ENCODE measurements at regions not wholly inside any gene's neighbourhood (a gene's known extent, or its start where the extent isn't known, plus 50 kb on each side); places are given as distances from the start of the nearest gene placed in this dataset.
"Not testable (repeated sequence)": the region's sequence is repeated elsewhere in the genome, so short reads cannot be mapped to it uniquely, and the experiment has no call there.

DNA sequence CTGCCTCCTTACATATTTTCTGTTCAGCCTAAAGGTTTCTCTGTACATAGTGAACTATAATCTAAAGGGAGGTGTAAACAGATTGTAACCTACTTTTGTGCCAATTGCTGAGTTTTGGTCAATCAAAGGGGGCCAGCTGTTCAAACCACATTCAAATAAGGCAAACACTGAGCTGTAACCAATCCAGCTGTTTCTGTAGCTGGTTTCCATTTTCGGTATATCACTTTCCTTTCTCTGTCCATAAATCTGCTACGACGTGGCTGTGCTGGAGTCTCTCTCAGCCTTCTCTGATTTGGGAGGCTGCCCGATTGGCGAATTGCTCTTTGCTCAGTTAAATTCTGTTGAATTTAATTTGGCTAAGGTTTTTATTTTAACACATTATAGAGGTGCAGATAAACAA lies 790.1 kb upstream of the TPTE start:
- H3K36me3 Mint-ChIP-seq (ENCODE audit: low read depth); DNase-seq; H3K4me1 Mint-ChIP-seq (ENCODE audit: low read depth); H3K4me3 Mint-ChIP-seq; H3K27ac Mint-ChIP-seq; H3K27me3 Mint-ChIP-seq: not testable (repeated sequence)
- peaks cover 24% of the 10 kb centered on the region for H3K9me3 Mint-ChIP-seq

DNA sequence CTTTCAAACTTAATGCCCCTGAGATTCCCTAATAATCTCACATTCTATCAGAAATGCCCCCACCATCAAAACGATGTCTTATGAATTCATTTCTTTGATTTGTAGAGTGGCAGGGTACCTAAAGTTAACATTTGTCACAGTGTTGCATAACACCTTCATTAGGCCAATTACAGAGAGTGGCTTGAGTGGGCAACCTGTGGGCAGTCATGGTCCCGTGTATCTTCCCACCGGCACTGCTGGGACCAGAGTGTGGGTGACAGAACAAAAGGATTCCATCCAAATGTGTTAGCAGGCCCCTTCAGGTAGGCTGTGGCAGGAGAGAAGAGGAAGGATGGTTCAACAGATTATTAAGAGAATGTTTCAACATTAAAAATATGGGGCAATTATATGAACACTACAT lies 788.8 kb upstream of the TPTE start:
- not testable (repeated sequence) for DNase-seq; H3K4me1 Mint-ChIP-seq (ENCODE audit: low read depth); H3K27me3 Mint-ChIP-seq; H3K27ac Mint-ChIP-seq; H3K4me3 Mint-ChIP-seq; H3K36me3 Mint-ChIP-seq (ENCODE audit: low read depth)
- peaks cover 17% of the 10 kb centered on the region for H3K9me3 Mint-ChIP-seq

DNA sequence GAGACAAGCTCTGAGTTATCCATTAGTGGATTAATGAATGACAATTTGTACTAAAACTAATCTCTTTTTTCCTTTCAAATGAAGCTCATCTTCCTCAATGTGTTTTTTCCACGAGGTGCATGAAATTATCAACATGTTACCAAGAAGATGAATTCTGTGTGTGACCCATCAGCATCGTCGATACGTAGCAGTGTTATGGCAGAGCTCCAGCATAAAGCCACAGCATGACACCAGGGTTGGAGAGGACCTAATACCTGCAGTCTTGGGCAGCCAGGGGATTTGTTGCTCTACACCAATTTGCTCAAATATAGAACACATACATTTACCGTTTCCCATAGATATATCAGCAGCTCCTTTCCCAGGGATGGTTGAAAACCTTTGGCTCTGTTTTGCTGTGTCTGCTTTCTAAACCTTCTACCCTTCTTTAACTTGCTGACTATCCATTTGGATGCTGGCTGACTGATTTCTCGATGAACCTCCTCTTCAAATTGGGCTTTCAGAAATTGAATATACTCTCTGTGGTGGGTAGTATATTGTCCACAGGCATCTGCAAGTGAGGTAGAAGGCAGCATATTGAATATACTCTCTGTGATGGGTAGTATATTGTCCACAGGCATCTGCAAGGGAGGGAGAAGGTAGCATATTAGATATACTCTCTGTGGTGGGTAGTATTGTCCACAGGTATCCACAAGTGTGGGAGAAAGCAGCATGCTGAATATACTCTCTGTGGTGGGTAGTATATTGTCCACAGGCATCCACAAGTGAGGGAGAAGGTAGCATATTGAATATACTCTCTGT lies 787.4 kb upstream of the TPTE start:
- not testable (repeated sequence) for H3K36me3 Mint-ChIP-seq (ENCODE audit: low read depth); H3K4me1 Mint-ChIP-seq (ENCODE audit: low read depth); H3K27ac Mint-ChIP-seq; H3K27me3 Mint-ChIP-seq; H3K9me3 Mint-ChIP-seq; DNase-seq; H3K4me3 Mint-ChIP-seq

DNA sequence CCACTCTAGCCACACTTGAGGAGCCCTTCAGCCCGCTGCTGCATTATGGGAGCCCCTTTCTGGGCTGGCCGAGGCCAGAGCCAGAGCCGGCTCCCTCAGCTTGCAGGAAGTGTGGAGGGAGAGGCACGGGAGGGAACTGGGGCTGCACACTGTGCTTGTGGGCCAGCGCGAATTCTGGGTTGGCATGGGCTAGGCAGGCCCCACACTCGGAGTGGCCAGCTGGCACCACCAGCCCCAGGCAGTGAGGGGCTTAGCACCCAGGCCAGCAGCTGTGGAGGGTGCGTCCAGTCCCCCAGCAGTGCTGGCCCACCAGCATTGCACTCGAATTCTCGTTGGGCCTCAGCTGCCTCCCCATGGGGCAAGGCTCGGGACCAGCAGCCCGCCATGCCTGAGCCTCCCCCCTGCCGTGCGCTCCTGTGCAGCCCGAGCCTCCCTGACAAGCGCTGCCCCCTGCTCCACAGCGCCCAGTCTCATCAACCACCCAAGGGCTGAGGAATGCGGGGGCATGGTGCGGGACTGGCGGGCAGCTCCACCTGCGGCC lies 785.9 kb upstream of the TPTE start:
- Mint-ChIP-seq H3K4me1 (ENCODE audit: low read depth) (no peaks in the 10 kb centered on the region), H3K9me3 (peaks cover 10% of the 10 kb centered on the region), H3K27me3 (no peaks in the 10 kb centered on the region), H3K27ac (no peak overlapping the region), H3K4me3 (no peak overlapping the region), H3K36me3 (ENCODE audit: low read depth) (no peaks in the 10 kb centered on the region)
- DNase-seq, result no peak

DNA sequence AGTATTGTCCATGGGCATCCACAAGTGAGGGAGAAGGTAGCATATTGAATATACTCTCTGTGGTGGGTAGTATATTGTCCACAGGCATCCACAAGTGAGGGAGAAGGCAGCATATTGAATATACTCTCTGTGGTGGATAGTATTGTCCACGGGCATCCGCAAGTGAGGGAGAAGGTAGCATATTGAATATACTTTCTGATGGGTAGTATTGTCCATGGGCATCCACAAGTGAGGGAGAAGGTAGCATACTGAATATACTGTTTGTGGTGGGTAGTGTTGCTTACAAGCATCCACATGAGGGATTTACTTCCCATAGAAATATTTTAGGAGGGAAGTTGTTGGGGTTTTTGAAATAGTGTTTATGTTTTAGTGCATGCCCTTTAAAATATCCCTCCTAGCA lies 784.1 kb upstream of the TPTE start:
- H3K9me3 Mint-ChIP-seq, result peaks cover 18% of the 10 kb centered on the region
- not testable (repeated sequence) for H3K27me3 Mint-ChIP-seq

DNA sequence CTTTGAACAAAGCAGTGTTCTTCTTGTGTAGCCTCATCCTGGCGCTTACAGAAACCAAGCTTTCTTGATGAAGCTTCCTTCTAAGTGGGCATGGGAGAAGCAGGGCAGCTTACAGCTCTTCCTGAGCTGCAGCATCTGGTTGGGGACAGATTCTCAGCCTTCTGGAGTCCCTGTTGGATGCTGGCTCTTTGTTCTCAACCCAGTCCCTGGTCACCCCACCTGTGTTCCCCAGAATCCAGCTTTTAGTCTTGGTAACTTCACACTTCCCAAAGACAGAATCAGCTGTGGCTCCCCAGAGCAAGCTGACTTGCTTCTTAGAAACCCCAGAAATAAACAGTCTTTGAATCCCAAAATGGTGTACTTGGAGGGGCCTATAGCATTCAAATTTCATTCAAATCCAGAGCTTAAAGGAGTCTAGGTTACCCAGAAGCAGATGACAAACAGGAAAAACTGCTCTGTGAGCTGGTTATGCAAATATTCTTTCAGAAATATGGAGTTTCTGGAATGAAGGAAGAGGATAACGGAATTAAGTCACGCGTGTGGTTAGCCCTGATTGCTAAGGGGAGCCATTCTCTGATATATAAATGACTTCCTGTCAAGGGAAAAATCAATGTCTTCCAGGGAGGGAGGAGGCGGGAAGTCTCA lies 783.4 kb upstream of the TPTE start:
- H3K27me3 Mint-ChIP-seq; H3K4me3 Mint-ChIP-seq; H3K4me1 Mint-ChIP-seq (ENCODE audit: low read depth); DNase-seq; H3K36me3 Mint-ChIP-seq (ENCODE audit: low read depth); H3K27ac Mint-ChIP-seq: not testable (repeated sequence)
- H3K9me3 Mint-ChIP-seq, result peaks cover 20% of the 10 kb centered on the region

More for the DNA sequence above, 784.1 kb upstream of the TPTE start:
- not testable (repeated sequence) for H3K4me3 Mint-ChIP-seq; DNase-seq; H3K4me1 Mint-ChIP-seq (ENCODE audit: low read depth); H3K36me3 Mint-ChIP-seq (ENCODE audit: low read depth); H3K27ac Mint-ChIP-seq

DNA sequence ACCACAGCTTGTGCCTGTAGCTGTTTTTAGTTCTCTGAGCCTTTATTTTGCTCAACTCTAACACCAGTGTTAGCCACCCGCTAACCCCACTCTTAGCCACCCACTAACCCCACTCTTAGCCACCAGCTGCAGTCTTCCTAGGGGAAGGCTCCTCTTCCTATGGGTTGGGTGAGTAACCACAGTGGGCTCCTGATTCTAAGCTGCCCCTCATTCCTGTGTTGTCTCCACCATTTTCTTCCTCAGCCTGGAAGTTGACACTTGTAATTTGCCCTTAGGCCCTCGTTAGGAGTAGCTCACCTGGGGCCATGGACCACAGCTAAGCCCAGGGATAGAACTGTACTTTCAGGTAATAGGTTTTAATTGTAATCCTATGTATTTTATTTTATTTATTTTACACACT lies 782.9 kb upstream of the TPTE start:
- Mint-ChIP-seq H3K9me3 (peaks cover 20% of the 10 kb centered on the region), H3K36me3 (ENCODE audit: low read depth) (no peaks in the 10 kb centered on the region), H3K27me3 (no peaks in the 10 kb centered on the region), H3K4me1 (ENCODE audit: low read depth) (no peaks in the 10 kb centered on the region), H3K27ac (no peak overlapping the region), H3K4me3 (no peak overlapping the region)
- DNase-seq, result no peak

DNA sequence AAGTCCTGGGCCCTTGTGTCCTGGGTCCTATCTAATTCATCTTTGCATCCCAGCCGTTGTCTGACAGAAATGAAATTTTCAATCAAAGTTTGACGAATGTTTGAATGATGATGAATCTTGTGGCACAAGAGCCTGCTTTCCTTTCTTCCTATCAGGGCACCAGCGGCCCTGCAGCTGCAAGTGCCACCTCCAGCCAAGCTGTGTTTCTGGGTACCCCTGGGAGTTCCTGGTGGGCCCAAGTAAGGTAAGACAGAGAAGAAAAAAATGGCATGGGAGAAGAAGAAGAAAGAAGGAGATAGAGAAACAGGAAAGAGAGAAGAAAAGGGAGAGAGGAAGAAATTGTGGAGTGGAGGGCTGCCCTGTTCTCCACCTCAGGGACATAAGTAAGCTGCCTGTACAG lies 782.1 kb upstream of the TPTE start:
- Mint-ChIP-seq H3K4me1 (ENCODE audit: low read depth) (no peaks in the 10 kb centered on the region), H3K4me3 (no peak overlapping the region), H3K27ac (no peak overlapping the region), H3K36me3 (ENCODE audit: low read depth) (no peaks in the 10 kb centered on the region), H3K9me3 (peaks cover 20% of the 10 kb centered on the region), H3K27me3 (no peaks in the 10 kb centered on the region)
- no peak for DNase-seq

DNA sequence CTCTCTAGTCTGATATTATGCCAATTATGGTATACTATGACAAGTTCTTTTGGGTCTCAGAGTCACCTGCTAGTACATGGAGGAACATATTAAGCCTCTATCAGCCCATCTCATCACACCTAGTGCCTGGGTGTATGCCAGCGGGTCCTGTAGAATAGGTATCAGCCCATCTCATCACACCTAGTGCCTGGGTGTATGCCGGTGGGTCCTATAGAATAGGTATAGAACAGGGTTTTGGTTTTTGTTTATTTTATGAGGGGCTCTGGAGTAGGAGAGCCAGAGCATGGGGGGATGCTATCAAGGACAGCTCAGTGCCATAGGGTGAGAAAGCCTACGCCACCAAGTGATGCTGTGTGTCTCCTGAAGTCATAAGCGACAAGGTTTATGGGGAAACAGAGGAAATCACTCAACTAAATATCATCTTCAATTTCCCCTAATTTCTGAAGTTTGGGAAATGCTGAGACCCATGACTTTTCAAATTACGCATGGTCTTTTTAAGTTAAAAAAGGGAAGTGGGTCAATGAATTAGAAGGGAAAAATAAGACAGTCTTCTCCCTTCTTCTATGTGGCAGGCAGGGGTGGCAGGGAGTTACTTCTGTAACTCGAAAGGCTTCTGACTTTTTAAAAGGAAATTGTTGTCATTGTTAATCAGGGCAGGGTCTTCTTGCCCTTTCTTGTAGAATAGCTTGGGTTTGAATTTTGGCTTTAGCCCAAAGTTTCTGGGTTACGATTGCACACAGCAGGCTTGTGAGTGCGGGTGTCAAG lies 781.0 kb upstream of the TPTE start:
- H3K4me3 Mint-ChIP-seq; H3K27me3 Mint-ChIP-seq; H3K27ac Mint-ChIP-seq; H3K4me1 Mint-ChIP-seq (ENCODE audit: low read depth); H3K36me3 Mint-ChIP-seq (ENCODE audit: low read depth); DNase-seq: not testable (repeated sequence)
- peaks cover 20% of the 10 kb centered on the region for H3K9me3 Mint-ChIP-seq

DNA sequence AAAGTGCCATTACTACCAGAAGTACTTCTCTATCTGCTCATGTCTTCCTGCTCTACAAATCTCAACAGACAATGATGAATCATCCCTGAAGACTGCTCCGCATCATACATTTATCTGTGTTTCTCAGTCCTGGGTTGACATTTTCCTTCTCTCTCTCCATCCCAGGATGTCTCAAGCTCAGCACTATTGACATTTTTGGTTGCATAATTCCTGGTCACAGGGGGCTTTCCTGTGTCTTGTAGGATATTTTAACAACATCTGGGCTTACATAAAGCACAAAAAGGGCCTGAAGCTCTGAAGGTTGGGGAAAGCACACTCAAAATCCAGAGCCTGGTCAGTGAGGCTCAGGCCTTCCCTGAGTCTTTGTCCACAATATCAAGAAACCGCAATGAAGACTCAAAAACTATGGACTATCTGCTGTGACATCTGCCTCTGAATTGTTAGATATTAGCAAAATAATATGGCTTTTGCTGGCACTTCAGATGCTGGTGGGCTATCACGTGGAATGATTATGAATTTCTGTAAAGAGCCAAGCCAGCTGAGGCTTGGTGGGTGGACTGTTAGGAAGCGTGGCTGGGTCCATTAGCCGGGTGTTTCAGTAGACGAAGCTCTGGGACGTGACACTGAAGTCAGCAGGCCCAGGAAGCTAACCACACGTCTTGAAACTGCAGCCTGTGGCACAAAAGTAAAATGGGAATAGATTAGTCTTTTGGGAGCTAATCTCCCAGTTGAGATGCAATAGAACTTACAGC lies 780.2 kb upstream of the TPTE start:
- not testable (repeated sequence) for H3K27ac Mint-ChIP-seq; H3K36me3 Mint-ChIP-seq (ENCODE audit: low read depth); H3K27me3 Mint-ChIP-seq; DNase-seq; H3K4me1 Mint-ChIP-seq (ENCODE audit: low read depth); H3K4me3 Mint-ChIP-seq
- peaks cover 20% of the 10 kb centered on the region for H3K9me3 Mint-ChIP-seq

DNA sequence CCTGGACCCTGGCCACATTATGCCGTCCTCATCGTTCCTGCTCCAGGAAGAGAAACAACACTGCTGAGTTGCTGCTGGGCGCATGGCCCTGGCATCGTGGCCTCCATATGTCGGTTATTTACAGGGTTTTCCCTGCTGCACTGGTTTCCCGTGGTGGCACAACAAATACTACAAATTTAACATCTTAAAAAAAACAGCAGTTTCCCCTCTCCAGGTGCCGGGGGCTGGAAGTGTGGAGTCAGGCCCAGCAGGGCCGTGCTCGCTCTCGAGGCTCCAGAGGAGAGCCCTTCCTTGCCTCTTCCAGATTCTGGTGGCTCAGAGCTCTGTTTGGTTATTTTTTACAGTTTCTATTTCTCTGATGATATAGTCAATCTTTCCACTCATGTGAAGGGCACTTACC lies 777.8 kb upstream of the TPTE start:
- not testable (repeated sequence) for H3K36me3 Mint-ChIP-seq (ENCODE audit: low read depth); DNase-seq; H3K4me1 Mint-ChIP-seq (ENCODE audit: low read depth); H3K27me3 Mint-ChIP-seq; H3K4me3 Mint-ChIP-seq; H3K27ac Mint-ChIP-seq
- H3K9me3 Mint-ChIP-seq, result peaks cover 25% of the 10 kb centered on the region

DNA sequence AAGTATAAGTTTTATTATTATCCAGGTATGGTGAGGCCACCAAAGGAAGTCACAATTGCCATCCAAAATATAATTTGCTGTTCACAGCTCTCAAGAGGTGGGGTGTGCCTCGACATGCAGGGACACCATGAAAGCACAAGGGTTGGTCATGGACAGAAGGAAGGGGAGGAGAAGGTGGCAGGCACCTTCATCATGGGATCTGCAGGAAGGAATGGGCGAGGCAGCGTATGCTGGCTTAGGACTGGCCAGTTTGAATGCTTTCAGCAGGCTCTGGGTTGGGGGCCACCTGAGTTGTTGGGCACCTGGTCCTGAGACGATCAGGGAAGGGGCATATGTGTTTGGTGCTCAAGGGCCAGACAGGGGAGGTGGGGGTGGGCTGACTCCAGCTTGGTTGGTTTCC lies 777.2 kb upstream of the TPTE start:
- H3K9me3 Mint-ChIP-seq, result peaks cover 21% of the 10 kb centered on the region
- H3K27ac Mint-ChIP-seq; H3K4me3 Mint-ChIP-seq; DNase-seq; H3K4me1 Mint-ChIP-seq (ENCODE audit: low read depth); H3K36me3 Mint-ChIP-seq (ENCODE audit: low read depth); H3K27me3 Mint-ChIP-seq: not testable (repeated sequence)

DNA sequence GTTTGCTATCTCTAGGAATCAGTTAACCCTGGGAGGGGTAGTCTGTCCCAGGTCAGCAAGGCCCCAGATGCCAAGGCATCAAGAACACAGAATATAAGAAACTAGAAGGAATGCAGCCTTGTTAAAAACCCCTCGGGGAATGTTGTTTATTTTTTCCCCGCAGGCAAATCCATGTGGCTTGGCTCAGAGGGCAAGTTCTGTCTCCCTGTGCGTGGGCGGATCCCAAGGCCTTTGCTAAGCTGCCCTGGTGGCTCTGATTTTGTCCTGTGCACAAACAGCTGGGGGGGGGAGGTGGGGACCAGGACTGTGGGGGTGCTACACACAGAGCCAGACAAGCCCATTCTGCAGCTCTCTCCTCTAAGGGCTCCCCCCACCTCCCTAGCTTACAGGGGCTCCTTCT lies 776.8 kb upstream of the TPTE start:
- not testable (repeated sequence) for H3K36me3 Mint-ChIP-seq (ENCODE audit: low read depth); H3K4me1 Mint-ChIP-seq (ENCODE audit: low read depth); H3K27me3 Mint-ChIP-seq; DNase-seq; H3K27ac Mint-ChIP-seq; H3K4me3 Mint-ChIP-seq
- H3K9me3 Mint-ChIP-seq, result peaks cover 17% of the 10 kb centered on the region

DNA sequence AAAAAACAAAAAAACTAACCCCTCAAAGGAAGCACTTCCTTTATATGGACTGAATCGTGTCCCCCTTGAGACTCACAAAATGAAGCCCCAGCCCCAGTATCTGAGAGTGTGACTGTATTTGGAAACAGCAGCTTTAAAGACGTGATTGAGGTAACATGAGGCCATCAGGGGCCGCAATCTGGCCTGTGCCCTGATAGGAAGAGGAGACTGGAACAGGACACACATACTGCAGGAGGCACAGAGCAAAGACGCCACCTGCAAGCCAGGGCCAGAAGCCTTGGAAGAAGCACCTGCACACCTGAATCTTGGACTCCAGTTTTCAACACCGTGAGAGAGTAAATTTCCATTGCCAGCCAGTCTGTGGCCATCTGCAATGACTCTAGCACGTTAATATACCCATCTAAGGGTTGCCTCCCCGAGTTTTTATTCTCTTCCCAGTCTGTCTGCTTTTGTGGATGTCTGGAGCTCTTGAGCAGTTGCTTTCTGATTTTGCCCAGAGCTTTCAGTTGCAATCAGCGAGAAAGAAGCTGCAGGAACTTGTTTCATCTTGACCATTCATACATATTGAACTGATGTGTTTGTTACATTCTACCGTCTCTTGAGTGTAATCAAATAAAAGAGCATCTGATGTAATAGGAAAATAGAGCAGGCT lies 775.8 kb upstream of the TPTE start:
- H3K27me3 Mint-ChIP-seq; H3K36me3 Mint-ChIP-seq (ENCODE audit: low read depth); H3K4me3 Mint-ChIP-seq; DNase-seq; H3K27ac Mint-ChIP-seq; H3K4me1 Mint-ChIP-seq (ENCODE audit: low read depth): not testable (repeated sequence)
- peaks cover 14% of the 10 kb centered on the region for H3K9me3 Mint-ChIP-seq

Data from activated T-cell treated with anti-CD3 and anti-CD28 coated beads, Interleukin-2, amount 50 U/mL, for 24 hours (primary cell).